HG03558 (cell line): ENCODE measurements at regions not wholly inside any gene's neighbourhood (a gene's known extent, or its start where the extent isn't known, plus 50 kb on each side); places are given as distances from the start of the nearest gene placed in this dataset.
"Not testable (repeated sequence)": the region's sequence is repeated elsewhere in the genome, so short reads cannot be mapped to it uniquely, and the experiment has no call there.

ENCODE experiments used
- ATAC-seq: cut with Tn5 transposase; IDR thresholded peaks from one replicate; pipeline ENCODE4 v1.9.1; 2021; ENCODE audit warnings: moderate number of reproducible peaks; ENCODE audit not compliant: unreplicated experiment; ENCODE audit errors: extremely low read depth

- no peak for ATAC-seq
Measured at GRCh38 chr6:81568973-81569372, 183.5 kb downstream of the TENT5A start.

GRCh38 chr6:81565071-81565470, 187.4 kb downstream of the TENT5A start:
- ATAC-seq = no peak

- no peak for ATAC-seq
Measured at GRCh38 chr6:81564470-81565068, 187.9 kb downstream of the TENT5A start.

GRCh38 chr6:81562169-81562568, 190.3 kb downstream of the TENT5A start:
- ATAC-seq = no peak

GRCh38 chr6:81561731-81562130, 190.8 kb downstream of the TENT5A start:
- no peak for ATAC-seq

GRCh38 chr6:81561071-81561564, 191.4 kb downstream of the TENT5A start:
- no peak for ATAC-seq

- ATAC-seq = no peak
Measured at GRCh38 chr6:81557811-81558210, 194.7 kb downstream of the TENT5A start.

- no peak for ATAC-seq
Measured at GRCh38 chr6:81556551-81556950, 195.9 kb downstream of the TENT5A start.

- ATAC-seq = no peak
Measured at GRCh38 chr6:81553216-81553615, 199.3 kb downstream of the TENT5A start.

- no peak for ATAC-seq
Measured at GRCh38 chr6:81552644-81553043, 199.8 kb downstream of the TENT5A start.

- no peak for ATAC-seq
Measured at GRCh38 chr6:81547149-81547548, 205.3 kb downstream of the TENT5A start.

GRCh38 chr6:81534934-81535465, 217.5 kb downstream of the TENT5A start:
- no peak for ATAC-seq

- ATAC-seq = no peak
Measured at GRCh38 chr6:81531869-81532561, 220.5 kb downstream of the TENT5A start.

GRCh38 chr6:81517455-81517854, 235.0 kb downstream of the TENT5A start:
- ATAC-seq = no peak

- ATAC-seq = no peak
Measured at GRCh38 chr6:81515562-81516453, 236.7 kb downstream of the TENT5A start.

- not testable (repeated sequence) for ATAC-seq
Measured at GRCh38 chr6:81514195-81514594, 238.3 kb downstream of the TENT5A start.

GRCh38 chr6:81511423-81511822, 241.1 kb downstream of the TENT5A start:
- ATAC-seq = no peak

GRCh38 chr6:81495999-81496398, 256.5 kb downstream of the TENT5A start:
- no peak for ATAC-seq

GRCh38 chr6:81491454-81492101, 260.9 kb downstream of the TENT5A start:
- no peak for ATAC-seq

- no peak for ATAC-seq
Measured at GRCh38 chr6:81487489-81487888, 265.0 kb downstream of the TENT5A start.
